ENCODE measurements at regions not wholly inside any gene's neighbourhood (a gene's known extent, or its start where the extent isn't known, plus 50 kb on each side); places are given as distances from the start of the nearest gene placed in this dataset.

GRCh38 chr4:78692822-78693170 lies 83.4 kb upstream of the BMP2K start:
- peaks cover 0 to 11% of the 10 kb centered on the region in 2 experiments; a peak in 2 of 4 replicates for H3K4me1 Mint-ChIP-seq
- Histone ChIP-seq H3K79me2 (ENCODE audit: insufficient read depth, low read length) (no peaks in the 10 kb centered on the region), H4K5ac (ENCODE audit: insufficient read length, low read depth, low read length) (no peak overlapping the region), H2BK12ac (ENCODE audit: insufficient read length, low read depth, low read length) (no peak overlapping the region), H3K9ac (ENCODE audit: extremely low read depth, insufficient read length, low read length) (no peak overlapping the region), H3K23ac (ENCODE audit: insufficient read length, low read depth, low read length) (no peak overlapping the region), H2AK5ac (ENCODE audit: insufficient read length, low read length) (no peak overlapping the region), H4K20me1 (ENCODE audit: control insufficient read depth, insufficient read depth, insufficient read length) (no peaks in the 10 kb centered on the region), H3K27ac (ENCODE audit: insufficient read length, low read depth, low read length) (no peak overlapping the region), H2BK5ac (ENCODE audit: insufficient read length, low read length) (no peak overlapping the region), H3K23me2 (ENCODE audit: insufficient read length, low read depth, low read length, poor library complexity, severe bottlenecking) (no peaks in the 10 kb centered on the region), H3K9me3 (ENCODE audit: control insufficient read depth, low read depth, low read length) (no peaks in the 10 kb centered on the region), H2BK20ac (ENCODE audit: low read depth, low read length, poor library complexity, severe bottlenecking) (no peak overlapping the region), H3K79me1 (ENCODE audit: insufficient read depth, low read depth, low read length, poor library complexity, severe bottlenecking) (no peaks in the 10 kb centered on the region), H3K4ac (ENCODE audit: low read depth, low read length) (no peak overlapping the region), H4K91ac (ENCODE audit: insufficient read length, low read depth, low read length) (no peak overlapping the region), H3K14ac (ENCODE audit: insufficient read depth, low read length) (no peak overlapping the region), H3K27me3 (ENCODE audit: insufficient read depth, low read length) (no peaks in the 10 kb centered on the region), H2AFZ (ENCODE audit: low read length) (no peak overlapping the region), H3K4me1 (ENCODE audit: insufficient read depth, low read length) (peaks cover 3% of the 10 kb centered on the region; the same call in 1 of the 2 replicates), H3K18ac (ENCODE audit: insufficient read length, low read depth, low read length) (no peak overlapping the region), H2BK120ac (ENCODE audit: low read depth, low read length, poor library complexity, severe bottlenecking) (no peak overlapping the region), H3K56ac (ENCODE audit: insufficient read length, low read depth, low read length) (no peak overlapping the region), H4K8ac (replicated peaks; ENCODE audit: insufficient read length, low read depth, low read length) (no peak overlapping the region), H3T11ph (ENCODE audit: low read length) (no peak overlapping the region), H3K4me2 (ENCODE audit: insufficient read depth, insufficient read length, low read length) (no peak overlapping the region), H2BK15ac (ENCODE audit: low read depth, low read length) (no peak overlapping the region)
- TF ChIP-seq, protein P1, sequence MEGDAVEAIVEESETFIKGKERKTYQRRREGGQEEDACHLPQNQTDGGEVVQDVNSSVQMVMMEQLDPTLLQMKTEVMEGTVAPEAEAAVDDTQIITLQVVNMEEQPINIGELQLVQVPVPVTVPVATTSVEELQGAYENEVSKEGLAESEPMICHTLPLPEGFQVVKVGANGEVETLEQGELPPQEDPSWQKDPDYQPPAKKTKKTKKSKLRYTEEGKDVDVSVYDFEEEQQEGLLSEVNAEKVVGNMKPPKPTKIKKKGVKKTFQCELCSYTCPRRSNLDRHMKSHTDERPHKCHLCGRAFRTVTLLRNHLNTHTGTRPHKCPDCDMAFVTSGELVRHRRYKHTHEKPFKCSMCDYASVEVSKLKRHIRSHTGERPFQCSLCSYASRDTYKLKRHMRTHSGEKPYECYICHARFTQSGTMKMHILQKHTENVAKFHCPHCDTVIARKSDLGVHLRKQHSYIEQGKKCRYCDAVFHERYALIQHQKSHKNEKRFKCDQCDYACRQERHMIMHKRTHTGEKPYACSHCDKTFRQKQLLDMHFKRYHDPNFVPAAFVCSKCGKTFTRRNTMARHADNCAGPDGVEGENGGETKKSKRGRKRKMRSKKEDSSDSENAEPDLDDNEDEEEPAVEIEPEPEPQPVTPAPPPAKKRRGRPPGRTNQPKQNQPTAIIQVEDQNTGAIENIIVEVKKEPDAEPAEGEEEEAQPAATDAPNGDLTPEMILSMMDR (conservative IDR thresholded peaks at IDR 0.05), result no peak
- H3K4me3 Mint-ChIP-seq, result no peak overlapping the region
- no peaks in the 10 kb centered on the region for H3K36me3 Mint-ChIP-seq (ENCODE audit: insufficient read depth in 1 of 3, low read depth in 3 of 3)
- no peak overlapping the region for H3K27ac Mint-ChIP-seq
- no peak for DNase-seq
- H3K27me3 Mint-ChIP-seq (ENCODE audit: low read depth), result no peaks in the 10 kb centered on the region; the same call in 1 of the 2 replicates
- H3K9me3 Mint-ChIP-seq, result no peaks in the 10 kb centered on the region
- WGBS (ENCODE audit: extremely low coverage, insufficient read length, low lambda C conversion rate), result no CpG with 5 or more reads among the region's 4 CpGs
